ENCODE measurements at regions not wholly inside any gene's neighbourhood (a gene's known extent, or its start where the extent isn't known, plus 50 kb on each side); places are given as distances from the start of the nearest gene placed in this dataset.

GRCh38 chr2:160674146-160674750 lies 180.6 kb upstream of the RBMS1 start:
- TF ChIP-seq, protein P1, sequence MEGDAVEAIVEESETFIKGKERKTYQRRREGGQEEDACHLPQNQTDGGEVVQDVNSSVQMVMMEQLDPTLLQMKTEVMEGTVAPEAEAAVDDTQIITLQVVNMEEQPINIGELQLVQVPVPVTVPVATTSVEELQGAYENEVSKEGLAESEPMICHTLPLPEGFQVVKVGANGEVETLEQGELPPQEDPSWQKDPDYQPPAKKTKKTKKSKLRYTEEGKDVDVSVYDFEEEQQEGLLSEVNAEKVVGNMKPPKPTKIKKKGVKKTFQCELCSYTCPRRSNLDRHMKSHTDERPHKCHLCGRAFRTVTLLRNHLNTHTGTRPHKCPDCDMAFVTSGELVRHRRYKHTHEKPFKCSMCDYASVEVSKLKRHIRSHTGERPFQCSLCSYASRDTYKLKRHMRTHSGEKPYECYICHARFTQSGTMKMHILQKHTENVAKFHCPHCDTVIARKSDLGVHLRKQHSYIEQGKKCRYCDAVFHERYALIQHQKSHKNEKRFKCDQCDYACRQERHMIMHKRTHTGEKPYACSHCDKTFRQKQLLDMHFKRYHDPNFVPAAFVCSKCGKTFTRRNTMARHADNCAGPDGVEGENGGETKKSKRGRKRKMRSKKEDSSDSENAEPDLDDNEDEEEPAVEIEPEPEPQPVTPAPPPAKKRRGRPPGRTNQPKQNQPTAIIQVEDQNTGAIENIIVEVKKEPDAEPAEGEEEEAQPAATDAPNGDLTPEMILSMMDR (IDR thresholded peaks at IDR 0.05): no peak
- TF ChIP-seq POLR2AphosphoS5 (IDR thresholded peaks at IDR 0.05) (no peak), POLR2A (IDR thresholded peaks at IDR 0.05) (no peak)

Data from breast epithelium (tissue), 3 donors.